ENCODE measurements at regions not wholly inside any gene's neighbourhood (a gene's known extent, or its start where the extent isn't known, plus 50 kb on each side); places are given as distances from the start of the nearest gene placed in this dataset.

- TF ChIP-seq HNF4G (IDR thresholded peaks at IDR 0.05): no peak
- TF ChIP-seq ZBTB33 (IDR thresholded peaks at IDR 0.05): no peak
- no peak overlapping the region for H3K27ac ChIP-seq (ENCODE audit: low read depth in 1 of 2, low read length in 2 of 2)
- no peak for DNase-seq (ENCODE audit: low spot score)
- H3K36me3 ChIP-seq (ENCODE audit: control insufficient read depth in 4 of 4, insufficient read depth in 3 of 4, low read depth in 1 of 4, low read length in 3 of 4): no peaks in the 10 kb centered on the region
- no peaks in the 10 kb centered on the region for H3K4me1 ChIP-seq (ENCODE audit: control insufficient read depth in 4 of 4, insufficient read depth in 4 of 4, low read length in 3 of 4)
- peaks cover 0 to under 1% (median 0%) of the 10 kb centered on the region in 4 donors for H3K27me3 ChIP-seq (ENCODE audit: control insufficient read depth in 4 of 4, insufficient read depth in 4 of 4, low read length in 3 of 4)
- H3K9me3 ChIP-seq (ENCODE audit: control insufficient read depth in 4 of 4, low read length in 3 of 4): no peaks in the 10 kb centered on the region
- no peak overlapping the region for H3K4me3 ChIP-seq (ENCODE audit: low read depth in 1 of 3, low read length in 3 of 3)
- WGBS: 80% methylated on average over 5 of the region's 5 CpGs
- no peak overlapping the region for H3K9ac ChIP-seq (ENCODE audit: low read depth in 1 of 2, low read length in 2 of 2)
Measured at GRCh38 chr7:22675421-22675820, 51.6 kb upstream of the IL6 start.

DNA sequence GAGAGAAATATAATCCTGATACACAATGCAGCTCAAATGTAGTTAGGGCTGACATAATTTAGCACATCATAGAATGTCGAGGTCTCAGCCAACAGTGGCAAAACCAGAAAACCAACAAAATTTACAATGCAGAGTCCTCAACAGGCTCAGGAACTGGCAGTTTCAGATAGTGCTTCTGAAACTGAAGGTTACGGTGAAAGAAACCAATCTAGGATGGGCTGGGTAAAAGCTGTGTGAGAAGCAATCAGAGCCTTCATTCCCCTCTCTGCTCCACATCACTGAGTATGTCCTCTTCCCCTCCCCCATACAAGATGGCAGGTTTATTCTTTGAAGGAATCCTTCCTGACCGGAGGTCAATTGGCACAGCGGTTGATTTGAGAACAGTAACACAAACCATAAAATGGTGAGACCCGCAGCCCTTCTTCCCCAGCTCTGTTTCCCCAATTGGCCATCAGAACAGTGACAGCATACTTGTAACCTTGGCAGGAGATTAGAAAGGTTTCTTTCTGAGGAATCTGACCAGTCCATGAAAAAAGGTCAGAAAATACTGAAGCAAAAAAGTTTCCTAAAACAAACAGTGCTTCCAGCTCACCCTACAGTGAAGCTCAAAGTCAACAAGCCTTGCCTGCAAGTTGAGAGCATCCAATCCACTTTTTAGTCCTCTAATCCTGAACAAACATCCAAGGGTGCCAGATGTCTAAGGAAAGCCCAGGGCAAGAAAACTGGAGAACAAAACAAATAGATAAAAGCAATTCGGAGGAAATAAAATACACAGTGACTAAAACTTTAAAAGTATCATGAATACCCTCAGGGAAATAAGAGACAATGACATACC, 53.9 kb upstream of the IL6 start:
- no peak overlapping the region for H3K4me3 ChIP-seq (ENCODE audit: low read depth in 1 of 3, low read length in 3 of 3)
- no peaks in the 10 kb centered on the region for H3K36me3 ChIP-seq (ENCODE audit: control insufficient read depth in 4 of 4, insufficient read depth in 3 of 4, low read depth in 1 of 4, low read length in 3 of 4)
- H3K27ac ChIP-seq (ENCODE audit: low read depth in 1 of 2, low read length in 2 of 2): no peak overlapping the region
- DNase-seq (ENCODE audit: low spot score): no peak
- 36% methylated on average over 6 of the region's 6 CpGs for WGBS
- H3K4me1 ChIP-seq (ENCODE audit: control insufficient read depth in 4 of 4, insufficient read depth in 4 of 4, low read length in 3 of 4): no peaks in the 10 kb centered on the region
- H3K27me3 ChIP-seq (ENCODE audit: control insufficient read depth in 4 of 4, insufficient read depth in 4 of 4, low read length in 3 of 4): no peaks in the 10 kb centered on the region
- TF ChIP-seq FOXA1 (IDR thresholded peaks at IDR 0.05) (no peak), GABPA (IDR thresholded peaks at IDR 0.05 in 1 of 2, conservative IDR thresholded peaks at IDR 0.05 in 1 of 2) (no peak)
- no peaks in the 10 kb centered on the region for H3K9me3 ChIP-seq (ENCODE audit: control insufficient read depth in 4 of 4, low read length in 3 of 4)
- H3K9ac ChIP-seq (ENCODE audit: low read depth in 1 of 2, low read length in 2 of 2): no peak overlapping the region

DNA sequence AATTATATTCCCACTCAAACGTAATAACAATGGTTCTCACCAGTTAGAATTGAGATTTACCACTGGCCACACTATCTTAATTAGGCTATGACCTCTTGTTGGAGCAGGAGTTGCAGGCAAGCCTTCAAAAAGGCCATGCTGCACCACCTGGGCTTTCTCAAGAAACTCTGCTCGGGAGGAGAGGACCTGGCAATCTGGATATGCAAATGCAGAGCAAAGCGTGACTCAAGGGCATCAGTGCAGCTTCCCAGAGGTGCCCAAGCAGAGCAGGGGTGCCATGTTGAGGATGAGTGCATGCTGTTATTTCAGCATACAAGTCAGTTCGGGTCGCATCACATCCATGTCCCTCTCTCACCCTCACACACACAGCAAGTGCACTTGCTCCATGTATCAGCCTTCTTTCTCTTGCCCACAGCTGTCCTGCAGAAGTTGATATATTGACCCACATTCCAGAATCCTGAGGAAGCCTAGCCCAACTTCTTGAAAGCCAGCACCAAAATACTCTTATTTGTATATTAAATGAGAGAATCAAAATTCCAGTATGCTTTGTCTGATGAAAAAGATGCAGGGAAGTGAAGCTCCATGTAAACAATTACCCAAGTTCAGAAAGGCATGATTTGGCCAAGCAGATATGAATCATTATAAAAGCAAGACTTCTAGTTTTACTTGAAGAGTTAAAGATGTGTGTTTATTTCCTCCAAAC, 55.7 kb upstream of the IL6 start:
- no peaks in the 10 kb centered on the region for H3K4me1 ChIP-seq (ENCODE audit: control insufficient read depth in 4 of 4, insufficient read depth in 4 of 4, low read length in 3 of 4)
- no peak overlapping the region for H3K9ac ChIP-seq (ENCODE audit: low read depth in 1 of 2, low read length in 2 of 2)
- 84% methylated on average over 5 of the region's 5 CpGs for WGBS

More for the DNA sequence above, 55.7 kb upstream of the IL6 start:
- H3K4me3 ChIP-seq (ENCODE audit: low read depth in 1 of 3, low read length in 3 of 3): no peak overlapping the region
- TF ChIP-seq RXRA (IDR thresholded peaks at IDR 0.05): no peak
- no peak for TF ChIP-seq JUND (IDR thresholded peaks at IDR 0.05)
- TF ChIP-seq, protein P1, sequence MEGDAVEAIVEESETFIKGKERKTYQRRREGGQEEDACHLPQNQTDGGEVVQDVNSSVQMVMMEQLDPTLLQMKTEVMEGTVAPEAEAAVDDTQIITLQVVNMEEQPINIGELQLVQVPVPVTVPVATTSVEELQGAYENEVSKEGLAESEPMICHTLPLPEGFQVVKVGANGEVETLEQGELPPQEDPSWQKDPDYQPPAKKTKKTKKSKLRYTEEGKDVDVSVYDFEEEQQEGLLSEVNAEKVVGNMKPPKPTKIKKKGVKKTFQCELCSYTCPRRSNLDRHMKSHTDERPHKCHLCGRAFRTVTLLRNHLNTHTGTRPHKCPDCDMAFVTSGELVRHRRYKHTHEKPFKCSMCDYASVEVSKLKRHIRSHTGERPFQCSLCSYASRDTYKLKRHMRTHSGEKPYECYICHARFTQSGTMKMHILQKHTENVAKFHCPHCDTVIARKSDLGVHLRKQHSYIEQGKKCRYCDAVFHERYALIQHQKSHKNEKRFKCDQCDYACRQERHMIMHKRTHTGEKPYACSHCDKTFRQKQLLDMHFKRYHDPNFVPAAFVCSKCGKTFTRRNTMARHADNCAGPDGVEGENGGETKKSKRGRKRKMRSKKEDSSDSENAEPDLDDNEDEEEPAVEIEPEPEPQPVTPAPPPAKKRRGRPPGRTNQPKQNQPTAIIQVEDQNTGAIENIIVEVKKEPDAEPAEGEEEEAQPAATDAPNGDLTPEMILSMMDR (IDR thresholded peaks at IDR 0.05; ENCODE audit: low read depth, low read length, missing input control): no peak
- no peak for TF ChIP-seq RAD21 (IDR thresholded peaks at IDR 0.05)
- no peak for TF ChIP-seq NR2F2 (IDR thresholded peaks at IDR 0.05)
- TF ChIP-seq TAF1 (conservative IDR thresholded peaks at IDR 0.05): no peak
- TF ChIP-seq, protein P2, sequence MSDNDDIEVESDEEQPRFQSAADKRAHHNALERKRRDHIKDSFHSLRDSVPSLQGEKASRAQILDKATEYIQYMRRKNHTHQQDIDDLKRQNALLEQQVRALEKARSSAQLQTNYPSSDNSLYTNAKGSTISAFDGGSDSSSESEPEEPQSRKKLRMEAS (IDR thresholded peaks at IDR 0.05): no peak
- no peak for TF ChIP-seq EGR1 (IDR thresholded peaks at IDR 0.05; ENCODE audit: low read depth in 2 of 2)
- no peak for TF ChIP-seq HNF4G (IDR thresholded peaks at IDR 0.05)
- TF ChIP-seq GABPA (IDR thresholded peaks at IDR 0.05 in 1 of 2, conservative IDR thresholded peaks at IDR 0.05 in 1 of 2): no peak
- TF ChIP-seq ZBTB33 (IDR thresholded peaks at IDR 0.05): no peak
- TF ChIP-seq FOXA1 (IDR thresholded peaks at IDR 0.05): no peak
- TF ChIP-seq REST (IDR thresholded peaks at IDR 0.05): no peak
- TF ChIP-seq SP1 (IDR thresholded peaks at IDR 0.05): no peak
- TF ChIP-seq, protein P3, sequence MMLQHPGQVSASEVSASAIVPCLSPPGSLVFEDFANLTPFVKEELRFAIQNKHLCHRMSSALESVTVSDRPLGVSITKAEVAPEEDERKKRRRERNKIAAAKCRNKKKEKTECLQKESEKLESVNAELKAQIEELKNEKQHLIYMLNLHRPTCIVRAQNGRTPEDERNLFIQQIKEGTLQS (IDR thresholded peaks at IDR 0.05): no peak
- H3K27me3 ChIP-seq (ENCODE audit: control insufficient read depth in 4 of 4, insufficient read depth in 4 of 4, low read length in 3 of 4): no peaks in the 10 kb centered on the region
- no peak overlapping the region for H3K27ac ChIP-seq (ENCODE audit: low read depth in 1 of 2, low read length in 2 of 2)
- no peaks in the 10 kb centered on the region for H3K9me3 ChIP-seq (ENCODE audit: control insufficient read depth in 4 of 4, low read length in 3 of 4)
- DNase-seq (ENCODE audit: low spot score): no peak
- H3K36me3 ChIP-seq (ENCODE audit: control insufficient read depth in 4 of 4, insufficient read depth in 3 of 4, low read depth in 1 of 4, low read length in 3 of 4): no peaks in the 10 kb centered on the region

All from liver (tissue), 8 donors.